Peyer's patch (tissue), 4 donors: ENCODE measurements at regions not wholly inside any gene's neighbourhood (a gene's known extent, or its start where the extent isn't known, plus 50 kb on each side); places are given as distances from the start of the nearest gene placed in this dataset.

Experiments used
- DNase-seq, 3 donors: peaks; one replicate each; pipeline ENCODE4 v3.0.0-alpha.2; 2017 to 2019
- H3K27ac ChIP-seq, 4 donors: fragments of 200-600 bp; sonication (generic); one replicate each; pipeline ENCODE4 v1.5.1; 2016 to 2019
- H3K27me3 ChIP-seq, 2 donors: fragments of 200-600 bp; sonication (generic); one replicate each; pipeline ENCODE4 v1.5.1; 2019
- H3K36me3 ChIP-seq, 3 donors: fragments of 200-600 bp; sonication (generic); one replicate each; pipeline ENCODE4 v1.5.1; 2016 to 2019
- H3K4me1 ChIP-seq, 4 donors: fragments of 200-600 bp; sonication (generic); one replicate each; pipeline ENCODE4 v1.5.1; 2016 to 2019
- H3K4me3 ChIP-seq, 4 donors: fragments of 200-600 bp; sonication (generic); 1 replicate in 3 of 4; 2 replicates in 1 of 4; pipeline ENCODE4 v1.5.1; 2016 to 2019; ENCODE audit warnings: mild to moderate bottlenecking in 1 of 4
- H3K9me3 ChIP-seq, 4 donors: fragments of 200-600 bp; sonication (generic); one replicate each; pipeline ENCODE4 v1.5.1; 2016 to 2019; ENCODE audit warnings: mild to moderate bottlenecking in 1 of 4
- CTCF ChIP-seq, 6 experiments: fragments of 450-650 bp in 4 of 6; fragments of 200-600 bp in 2 of 6; sonication (generic) in 1 of 6; IDR thresholded peaks; one replicate each; pipeline ENCODE4 v1.5.1; 2017 to 2019; ENCODE audit warnings: antibody characterized with exemption in 6 of 6, mild to moderate bottlenecking in 3 of 6, moderate library complexity in 1 of 6
- POLR2A ChIP-seq, 2 donors: fragments of 450-650 bp; IDR thresholded peaks; one replicate each; pipeline ENCODE4 v1.5.1; 2017; ENCODE audit warnings: antibody characterized with exemption in 2 of 2, mild to moderate bottlenecking in 2 of 2, moderate library complexity in 2 of 2

DNA sequence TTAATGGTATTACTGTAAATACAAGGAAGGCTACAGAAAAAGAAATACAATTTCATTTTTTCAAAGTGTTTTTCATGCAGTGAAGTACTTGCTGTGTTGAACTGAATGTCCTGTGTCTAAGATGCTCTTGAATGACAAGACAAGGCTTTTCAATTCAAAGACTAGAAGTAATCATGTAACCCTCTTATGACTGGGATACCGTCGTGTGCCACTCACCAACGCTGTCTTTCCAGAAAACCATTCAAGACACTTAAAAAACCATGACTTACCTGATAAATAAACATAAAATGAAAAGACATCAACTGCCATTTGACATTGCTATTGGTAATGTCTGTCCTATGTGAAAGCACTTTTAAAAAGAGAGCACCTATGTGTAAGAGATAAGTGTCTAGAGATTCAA is 183.1 kb upstream of the DPP10 start:
- DNase-seq = no peak
- H3K4me1 ChIP-seq = no peaks in the 10 kb centered on the region
- H3K9me3 ChIP-seq = no peaks in the 10 kb centered on the region
- H3K4me3 ChIP-seq = no peak overlapping the region
- TF ChIP-seq CTCF (IDR thresholded peaks at IDR 0.05) (no peak), POLR2A (IDR thresholded peaks at IDR 0.05) (no peak)
- H3K27me3 ChIP-seq = no peaks in the 10 kb centered on the region
- H3K36me3 ChIP-seq = no peaks in the 10 kb centered on the region
- H3K27ac ChIP-seq = no peak overlapping the region

GRCh38 chr2:114261366-114261765 is 181.1 kb upstream of the DPP10 start:
- no peaks in the 10 kb centered on the region for H3K4me1 ChIP-seq
- no peak for DNase-seq
- no peaks in the 10 kb centered on the region for H3K9me3 ChIP-seq
- H3K4me3 ChIP-seq = no peak overlapping the region
- no peaks in the 10 kb centered on the region for H3K27me3 ChIP-seq
- no peak overlapping the region for H3K27ac ChIP-seq
- TF ChIP-seq CTCF (IDR thresholded peaks at IDR 0.05) = no peak
- no peak for TF ChIP-seq POLR2A (IDR thresholded peaks at IDR 0.05)
- no peaks in the 10 kb centered on the region for H3K36me3 ChIP-seq

DNA sequence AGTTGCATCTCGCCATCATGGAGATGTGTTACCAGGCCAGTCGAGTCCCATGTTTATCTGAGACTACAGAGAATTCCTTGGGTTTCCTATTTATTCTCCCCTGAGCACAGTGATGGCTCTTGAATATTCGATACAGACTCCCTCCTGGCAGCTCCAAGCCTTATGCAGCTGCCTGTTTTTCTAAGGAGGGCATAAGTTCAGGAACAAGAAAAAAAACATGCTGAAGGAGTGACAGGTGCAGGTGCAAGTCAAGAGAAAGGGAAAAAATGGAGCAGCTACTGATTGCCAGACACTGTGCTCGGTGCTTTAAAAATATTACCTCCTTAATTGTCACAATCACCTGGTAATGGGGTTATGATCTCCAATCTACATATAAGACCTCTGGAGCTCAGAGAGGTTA is 177.2 kb upstream of the DPP10 start:
- Histone ChIP-seq H3K27me3 (no peaks in the 10 kb centered on the region), H3K9me3 (no peaks in the 10 kb centered on the region), H3K36me3 (no peaks in the 10 kb centered on the region), H3K27ac (no peak overlapping the region), H3K4me1 (no peaks in the 10 kb centered on the region), H3K4me3 (no peak overlapping the region)
- DNase-seq = no peak
- TF ChIP-seq POLR2A (IDR thresholded peaks at IDR 0.05) (no peak), CTCF (IDR thresholded peaks at IDR 0.05) (no peak)

GRCh38 chr2:114274957-114275356 is 167.5 kb upstream of the DPP10 start:
- TF ChIP-seq POLR2A (IDR thresholded peaks at IDR 0.05) (no peak), CTCF (IDR thresholded peaks at IDR 0.05) (no peak)
- Histone ChIP-seq H3K27ac (no peak overlapping the region), H3K4me3 (no peak overlapping the region), H3K4me1 (no peaks in the 10 kb centered on the region), H3K36me3 (no peaks in the 10 kb centered on the region), H3K27me3 (no peaks in the 10 kb centered on the region), H3K9me3 (peaks cover 0 to 6% (median 0%) of the 10 kb centered on the region in 4 donors)
- no peak for DNase-seq

GRCh38 chr2:114281188-114281587 is 161.3 kb upstream of the DPP10 start:
- H3K27ac ChIP-seq = no peak overlapping the region
- no peaks in the 10 kb centered on the region for H3K27me3 ChIP-seq
- TF ChIP-seq CTCF (IDR thresholded peaks at IDR 0.05) (no peak), POLR2A (IDR thresholded peaks at IDR 0.05) (no peak)
- H3K9me3 ChIP-seq = no peaks in the 10 kb centered on the region
- no peaks in the 10 kb centered on the region for H3K36me3 ChIP-seq
- no peak overlapping the region for H3K4me3 ChIP-seq
- H3K4me1 ChIP-seq = no peaks in the 10 kb centered on the region
- DNase-seq = no peak

GRCh38 chr2:114283774-114284173 is 158.7 kb upstream of the DPP10 start:
- H3K27ac ChIP-seq = no peak overlapping the region
- no peaks in the 10 kb centered on the region for H3K36me3 ChIP-seq
- no peaks in the 10 kb centered on the region for H3K4me1 ChIP-seq
- H3K27me3 ChIP-seq = no peaks in the 10 kb centered on the region
- H3K9me3 ChIP-seq = no peaks in the 10 kb centered on the region
- H3K4me3 ChIP-seq = no peak overlapping the region
- no peak for TF ChIP-seq POLR2A (IDR thresholded peaks at IDR 0.05)
- no peak for TF ChIP-seq CTCF (IDR thresholded peaks at IDR 0.05)
- no peak for DNase-seq
